Frontal cortex (tissue), 4 donors: ENCODE measurements at regions not wholly inside any gene's neighbourhood (a gene's known extent, or its start where the extent isn't known, plus 50 kb on each side); places are given as distances from the start of the nearest gene placed in this dataset. TPM values are rescaled to one million over a fixed set of nuclear protein-coding genes. Genes with fewer than 3 reads are reported as not detected.

Source experiments
- DNase-seq, 2 donors: peaks; one replicate each; pipeline ENCODE4 v3.0.0; 2012; ENCODE audit warnings: low spot score in 2 of 2
- FAIRE-seq: peaks from 2 replicates; lab custom pipeline; 2012; peaks lifted over from hg19 to GRCh38; lab: Jason Lieb, UNC
- small RNA-seq: library from RNA; depleted of rRNA; stranded (forward); fragments of <200 nt; gene quantifications from one replicate; pipeline ENCODE3, GENCODE V24; 2014
- donor health status: control.
- donor health status: control.
- donor health status: control.

DNA sequence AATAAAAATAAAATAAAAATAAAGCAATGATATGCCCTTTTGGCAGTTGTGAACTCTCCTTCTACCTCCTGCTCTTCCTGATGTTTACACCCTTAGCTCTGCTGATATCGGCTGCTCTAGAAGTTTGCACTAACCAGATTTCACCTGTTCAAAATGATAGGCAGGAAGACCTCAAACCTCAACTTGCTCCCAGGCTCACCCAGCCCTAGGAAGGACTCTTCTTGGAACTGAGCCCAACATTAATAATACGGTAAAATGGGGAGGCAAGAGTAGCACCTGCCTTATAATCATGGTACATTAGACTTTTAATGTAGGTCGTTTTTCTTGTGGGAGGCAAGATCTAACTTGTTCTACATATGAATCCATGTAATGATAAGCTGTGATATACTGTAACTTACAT is 61.2 kb upstream of the MED13 start:
- no peak for DNase-seq
- no peak for FAIRE-seq

DNA sequence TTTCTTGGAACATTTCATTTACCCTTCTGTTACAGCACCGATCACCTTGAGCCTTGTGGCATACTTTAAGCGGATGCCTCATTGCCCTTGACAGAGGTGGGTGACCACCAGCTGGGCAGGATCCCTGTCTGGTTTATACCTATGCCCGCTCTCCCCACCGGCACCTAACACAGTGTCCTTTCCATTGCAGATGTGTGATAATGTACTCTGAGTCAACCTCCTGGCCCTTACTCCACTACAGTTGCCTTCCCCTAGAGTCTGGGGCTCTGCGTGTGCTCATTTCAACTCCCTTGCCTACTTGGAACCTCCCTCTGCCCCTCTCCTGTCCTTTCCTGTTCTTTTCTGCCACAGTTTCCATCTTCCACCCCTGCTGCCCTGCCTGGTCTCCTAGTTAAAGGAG is 60.2 kb upstream of the MED13 start:
- FAIRE-seq (no peak), DNase-seq (no peak)

DNA sequence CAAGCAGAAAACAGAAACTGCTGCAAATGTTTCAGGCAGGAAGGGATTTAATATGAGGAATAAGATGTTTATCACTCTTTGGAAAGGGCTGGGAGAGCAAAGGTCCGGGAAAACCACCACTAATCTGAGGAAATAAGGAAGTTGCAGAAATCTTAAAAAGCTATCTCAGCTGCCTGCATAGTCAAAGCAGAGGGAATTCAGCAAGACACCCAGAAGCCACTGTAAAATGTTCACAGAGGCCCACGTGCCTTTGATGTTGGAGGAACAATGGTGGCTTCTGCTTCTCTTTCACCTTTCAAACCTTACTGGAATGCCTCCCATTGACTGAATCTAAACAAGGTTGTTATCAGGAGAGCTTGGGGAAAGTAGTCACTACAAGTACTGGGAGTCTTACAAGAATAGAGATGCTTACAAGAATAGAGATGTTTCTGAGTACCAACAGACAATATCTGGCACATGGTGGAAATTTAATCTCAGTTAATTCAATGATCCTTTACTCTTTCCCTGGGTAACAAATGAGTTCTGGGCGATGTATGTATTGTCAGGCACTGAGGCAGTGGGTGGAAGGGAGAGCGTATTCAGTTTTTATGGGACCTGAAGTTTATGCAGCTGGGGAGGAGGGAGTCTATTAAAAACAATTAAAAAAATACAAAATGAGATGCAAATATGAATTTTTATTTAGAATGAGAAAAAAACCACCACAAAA is 56.1 kb upstream of the MED13 start:
- FAIRE-seq (no peak), DNase-seq (no peak)

DNA sequence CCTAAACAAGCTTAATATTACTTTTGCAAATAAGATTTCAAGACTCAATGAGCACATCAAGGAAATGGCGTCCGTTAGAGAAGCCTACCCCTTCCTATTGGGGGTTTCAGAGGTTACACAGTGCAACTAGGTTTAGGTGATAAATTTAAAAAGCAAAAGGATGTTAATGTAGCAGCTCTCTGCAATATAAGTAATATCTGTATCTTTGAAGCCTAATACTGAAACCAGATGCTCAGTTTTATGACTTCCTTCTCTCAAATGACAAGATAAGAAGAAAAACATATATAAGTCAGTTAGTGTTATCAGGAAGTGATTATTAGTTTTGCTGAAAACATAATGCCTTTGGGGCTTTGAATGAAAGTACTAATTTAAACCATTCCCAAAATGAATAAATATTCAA is 54.3 kb upstream of the MED13 start:
- FAIRE-seq (no peak), DNase-seq (no peak)

Small RNAs in the stretch of these regions (small RNA-seq; reads per million reads assigned to genes)
- not detected for gene RF00019
